NCI-H2081 treated with DMSO at 0.1 percent for 48 hours (cell line): ENCODE measurements at regions not wholly inside any gene's neighbourhood (a gene's known extent, or its start where the extent isn't known, plus 50 kb on each side); places are given as distances from the start of the nearest gene placed in this dataset.

ENCODE experiments used
- DNase-seq: peaks from one replicate; lab custom pipeline; 2025; lab: John Stamatoyannopoulos, UW

DNA sequence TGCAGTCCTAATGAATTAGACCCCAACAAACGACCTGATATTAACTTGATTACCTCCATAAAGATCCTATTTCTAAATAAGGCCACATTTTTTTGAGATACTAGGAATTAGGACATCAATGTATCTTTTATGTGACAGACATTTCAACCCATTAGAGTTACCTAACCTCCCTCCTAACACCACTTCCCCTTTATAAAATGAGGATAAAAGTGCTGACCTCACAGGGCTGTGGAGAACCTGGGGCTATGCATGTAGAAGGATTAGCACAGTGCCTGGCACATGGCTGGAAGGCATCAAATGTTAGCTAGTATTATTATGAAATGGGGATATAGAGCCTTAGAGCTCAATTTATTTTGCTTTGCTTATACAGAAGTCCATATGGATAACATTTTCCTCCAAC is 53.5 kb upstream of the LRRN1 start:
- no peak for DNase-seq

DNA sequence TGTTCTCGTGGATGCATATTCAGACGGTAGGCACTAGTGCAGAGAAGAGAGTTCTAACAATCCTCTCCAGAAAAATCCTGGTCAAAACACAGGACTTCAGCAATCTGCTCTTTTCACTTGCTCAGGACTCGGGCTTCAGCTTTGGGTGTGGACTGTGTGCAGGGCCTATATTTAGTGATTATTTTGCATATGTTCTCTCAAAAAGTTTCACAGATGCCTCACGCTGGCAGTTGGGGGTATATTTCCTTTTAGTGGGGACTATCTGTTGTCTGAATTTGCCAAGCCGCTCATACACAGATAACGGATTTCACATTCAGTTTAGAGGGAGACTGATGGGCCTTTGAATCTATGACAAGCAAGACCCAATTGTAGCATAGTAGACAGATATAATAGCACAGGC is 54.4 kb upstream of the LRRN1 start:
- no peak for DNase-seq

GRCh38 chr3:3743754-3744153 is 55.5 kb upstream of the LRRN1 start:
- no peak for DNase-seq

GRCh38 chr3:3740061-3740460 is 59.2 kb upstream of the LRRN1 start:
- no peak for DNase-seq

GRCh38 chr3:3739330-3740060 is 59.7 kb upstream of the LRRN1 start:
- no peak for DNase-seq

DNA sequence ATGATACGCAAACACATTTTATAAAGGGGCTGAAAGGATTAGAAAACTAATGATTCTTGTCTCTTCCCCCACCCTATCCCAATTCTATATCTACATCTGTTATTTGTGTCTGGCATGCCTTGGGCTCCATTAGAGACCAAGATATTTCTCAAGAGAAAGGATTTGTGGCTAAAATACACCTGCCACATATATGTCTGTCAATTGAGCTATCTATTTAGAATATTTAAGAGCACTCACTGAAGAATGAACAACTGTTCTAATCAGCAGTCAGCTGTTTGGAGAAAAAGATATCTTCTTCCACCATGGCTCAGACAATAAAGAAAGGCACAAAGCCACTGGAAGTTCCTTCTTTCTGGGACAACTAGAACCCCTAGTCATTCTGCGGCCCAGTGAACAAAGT is 61.7 kb upstream of the LRRN1 start:
- no peak for DNase-seq

DNA sequence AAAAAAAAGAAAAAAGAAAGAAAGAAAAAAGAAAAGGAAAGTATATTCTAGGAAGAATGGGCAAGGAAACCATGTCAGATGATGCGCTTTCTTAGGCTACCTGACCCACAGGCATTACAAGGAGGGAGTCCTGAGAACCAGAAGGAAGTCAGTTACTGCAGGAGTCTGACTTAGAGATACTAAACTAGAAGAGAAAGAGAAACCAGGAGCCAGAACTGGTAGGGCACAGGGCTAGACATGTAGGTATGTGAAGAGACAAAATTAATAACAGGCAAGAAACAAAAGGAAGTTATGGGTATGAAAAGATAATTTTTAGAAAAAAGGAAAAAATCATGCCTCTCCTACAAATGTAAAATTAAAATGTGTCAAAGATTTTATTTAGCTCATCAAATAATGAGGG is 63.3 kb upstream of the LRRN1 start:
- no peak for DNase-seq

GRCh38 chr3:3734881-3735280 is 64.3 kb upstream of the LRRN1 start:
- no peak for DNase-seq

DNA sequence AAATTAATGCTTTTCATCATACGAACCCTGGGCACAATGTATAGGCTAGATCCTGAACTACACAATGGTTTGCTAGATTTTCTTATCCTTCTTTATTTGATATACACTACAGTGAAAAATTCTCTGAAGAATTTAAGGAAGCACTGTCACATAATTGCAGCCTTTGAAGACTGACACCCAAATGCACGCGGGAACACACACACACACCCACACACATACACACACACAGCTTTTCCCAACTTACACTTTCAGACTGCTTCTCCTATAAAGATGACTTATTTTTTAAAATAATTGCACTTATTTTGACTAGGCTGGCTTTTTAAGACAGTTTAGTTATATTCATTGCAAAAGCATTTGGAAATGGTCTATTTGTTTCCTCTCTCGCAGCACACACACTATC is 70.0 kb upstream of the LRRN1 start:
- DNase-seq, result no peak

DNA sequence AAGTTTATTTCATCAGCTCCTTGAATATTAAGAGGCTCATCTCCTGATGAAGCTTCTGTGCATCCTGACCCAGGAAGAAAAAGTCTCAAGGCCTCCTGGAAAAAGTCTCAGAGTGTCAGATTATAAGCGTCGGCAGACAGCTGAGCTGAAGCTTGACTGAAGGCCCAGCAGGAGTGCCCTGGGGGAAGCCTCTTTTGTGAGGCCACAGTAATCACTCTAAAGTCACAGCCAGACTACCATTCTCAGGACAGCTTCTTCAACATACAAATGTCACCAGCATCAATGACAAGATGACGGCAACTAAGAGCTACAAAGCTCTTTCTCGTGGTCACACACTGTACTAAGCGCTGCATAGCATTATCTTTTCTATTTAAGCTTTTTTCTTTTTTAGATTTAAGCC is 72.7 kb upstream of the LRRN1 start:
- no peak for DNase-seq

DNA sequence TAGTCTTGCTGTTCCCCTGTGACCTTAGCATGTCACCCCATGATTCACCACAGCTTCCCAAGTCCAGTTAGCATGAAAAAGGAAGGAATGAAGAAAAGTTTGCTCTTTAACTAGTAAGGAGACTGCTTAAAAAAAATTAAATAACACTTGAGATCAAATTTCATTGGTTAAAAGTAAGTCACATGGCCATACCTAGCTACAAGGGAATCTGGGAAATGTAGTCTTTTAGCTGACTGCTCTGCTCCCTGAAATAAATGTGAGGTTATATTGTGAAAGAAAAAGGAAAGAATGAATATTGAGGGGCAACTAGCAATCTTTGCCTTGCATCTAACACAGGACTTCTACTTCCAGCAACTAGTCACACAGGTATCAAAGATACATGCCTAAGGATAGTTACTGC is 84.7 kb upstream of the LRRN1 start:
- no peak for DNase-seq

GRCh38 chr3:3712971-3713370 is 86.3 kb upstream of the LRRN1 start:
- no peak for DNase-seq

DNA sequence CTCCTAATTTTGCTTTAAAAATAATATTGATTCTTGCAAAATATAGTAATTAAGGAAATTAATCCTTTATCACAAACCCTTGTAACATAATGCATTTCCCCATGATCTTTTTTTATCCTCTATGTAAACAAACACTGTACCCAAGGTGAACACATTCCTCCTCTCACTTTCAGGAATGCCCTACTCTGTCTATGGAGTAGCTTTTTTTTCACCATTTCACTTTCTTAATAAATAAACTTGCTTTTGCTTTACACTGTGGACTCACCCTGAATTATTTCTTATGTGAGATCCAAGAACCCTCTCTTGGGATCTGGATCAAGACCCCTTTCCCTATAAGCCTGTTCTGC is 90.5 kb upstream of the LRRN1 start:
- DNase-seq, result no peak

DNA sequence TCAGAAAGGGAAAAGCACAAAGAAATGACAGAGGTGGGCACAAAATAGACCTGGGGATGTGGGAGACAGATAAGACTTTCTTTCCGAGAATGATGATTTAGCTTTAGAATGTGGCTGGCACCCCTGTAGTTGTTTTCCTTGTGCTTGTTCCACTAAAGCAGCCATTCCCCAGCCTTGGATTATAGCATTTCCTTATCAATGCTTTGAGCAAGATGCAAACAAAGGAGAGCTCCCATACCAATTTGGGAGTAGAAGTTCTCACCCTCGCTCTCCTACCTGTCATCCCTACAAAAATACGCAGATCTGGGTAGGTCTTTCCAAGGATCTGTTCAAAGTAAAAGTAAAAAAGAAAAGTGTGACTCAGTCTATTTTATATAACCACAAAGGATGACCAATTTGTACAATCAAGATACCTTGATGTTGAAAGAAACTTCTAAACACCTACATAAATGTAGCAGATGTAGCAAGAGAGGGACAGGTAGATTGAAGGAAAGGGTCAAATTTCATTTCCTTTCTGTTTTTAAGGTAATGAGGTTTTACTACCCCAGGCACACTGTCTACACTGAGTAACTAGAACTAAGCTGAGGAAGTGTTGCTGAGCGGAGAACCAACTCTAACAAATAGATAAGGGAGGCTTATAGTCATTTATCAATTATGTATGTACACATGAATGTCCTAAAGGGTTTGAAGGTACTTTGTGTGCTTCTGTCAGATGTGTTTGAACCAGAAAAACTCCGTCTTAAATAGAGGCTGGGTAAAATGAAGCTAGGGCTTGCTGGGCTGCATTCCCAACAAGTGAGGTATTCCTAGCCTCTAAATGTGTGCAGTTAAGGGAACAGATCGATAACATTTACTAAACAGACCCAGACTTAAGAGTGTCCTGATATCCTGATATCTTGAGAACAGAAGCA is 91.1 kb upstream of the LRRN1 start:
- no peak for DNase-seq

DNA sequence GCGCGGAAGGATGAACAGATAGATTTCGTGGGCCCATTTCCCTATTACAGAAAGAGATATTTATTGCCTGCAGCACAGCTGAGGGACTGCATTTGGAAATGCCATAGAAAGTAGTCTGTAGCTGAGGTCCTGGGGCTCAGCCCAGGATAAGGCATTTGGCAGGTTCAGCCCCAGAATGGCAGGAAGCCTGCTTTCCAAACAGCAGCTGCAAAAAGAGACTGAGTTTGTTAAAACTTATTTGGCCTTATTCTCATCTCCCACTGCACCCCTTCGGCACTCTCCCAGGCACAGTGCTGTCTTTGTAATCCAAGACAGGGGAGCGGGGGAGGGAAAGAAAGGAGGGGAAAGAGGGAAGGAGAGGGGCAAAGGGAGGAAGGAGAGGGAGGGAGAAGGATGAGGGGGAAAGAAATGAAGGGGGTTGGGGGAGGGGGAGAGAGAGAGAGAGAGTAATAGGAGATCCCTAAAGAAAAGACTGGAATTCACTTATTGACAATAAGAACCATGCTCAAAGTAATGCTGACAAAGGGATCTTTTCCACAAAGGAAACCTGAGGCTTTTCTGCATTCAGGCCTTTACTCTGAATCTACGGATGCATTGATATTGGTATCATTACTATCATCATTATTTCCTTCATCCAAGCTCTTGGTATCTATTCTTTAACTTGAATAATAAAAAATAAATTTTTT is 94.0 kb upstream of the LRRN1 start:
- DNase-seq, result no peak

DNA sequence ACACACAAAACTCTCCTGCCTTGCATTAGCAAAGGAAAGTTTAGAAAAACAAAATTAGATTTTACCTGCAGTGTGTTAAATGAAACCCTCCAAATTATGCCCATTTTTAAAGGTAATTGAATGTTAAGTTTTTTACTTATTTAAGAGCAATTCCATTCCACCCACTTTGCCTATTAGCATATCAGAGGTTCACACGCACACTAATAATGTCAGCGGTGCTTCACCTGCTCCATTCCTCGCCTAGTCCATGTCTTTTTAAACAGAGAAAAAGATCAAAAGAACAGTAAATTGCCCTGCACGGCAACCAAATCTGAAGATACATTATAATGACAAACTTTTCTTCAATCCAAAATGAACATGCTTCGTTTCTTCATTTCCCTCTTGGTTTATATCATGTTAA is 97.3 kb upstream of the LRRN1 start:
- no peak for DNase-seq

GRCh38 chr3:3699816-3700633 is 99.2 kb upstream of the LRRN1 start:
- peak; percentile 35 for DNase-seq

DNA sequence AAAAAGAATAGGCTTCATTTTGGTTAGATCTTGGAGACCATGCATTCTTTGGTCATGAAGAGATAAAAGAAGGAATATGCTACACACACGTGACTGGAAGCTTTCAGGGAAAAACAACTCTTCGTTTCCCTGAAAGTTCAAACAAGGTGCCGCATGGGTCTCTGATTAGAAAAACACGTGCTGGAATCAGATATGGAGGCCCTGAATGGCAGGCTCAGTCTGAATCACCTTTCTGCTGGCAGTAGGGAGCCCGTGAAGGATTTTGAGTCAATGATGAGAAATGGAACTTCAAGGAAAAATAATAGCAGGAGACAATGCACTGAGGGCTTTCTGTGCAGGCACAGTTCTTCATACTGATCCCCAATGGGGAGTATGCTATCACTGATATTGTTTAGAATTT is 99.8 kb upstream of the LRRN1 start:
- no peak for DNase-seq

- DNase-seq, result no peak
Measured at GRCh38 chr3:3696345-3696744, 102.9 kb upstream of the LRRN1 start.

- DNase-seq, result no peak
Measured at GRCh38 chr3:3693593-3693992, 105.6 kb upstream of the LRRN1 start.

DNA sequence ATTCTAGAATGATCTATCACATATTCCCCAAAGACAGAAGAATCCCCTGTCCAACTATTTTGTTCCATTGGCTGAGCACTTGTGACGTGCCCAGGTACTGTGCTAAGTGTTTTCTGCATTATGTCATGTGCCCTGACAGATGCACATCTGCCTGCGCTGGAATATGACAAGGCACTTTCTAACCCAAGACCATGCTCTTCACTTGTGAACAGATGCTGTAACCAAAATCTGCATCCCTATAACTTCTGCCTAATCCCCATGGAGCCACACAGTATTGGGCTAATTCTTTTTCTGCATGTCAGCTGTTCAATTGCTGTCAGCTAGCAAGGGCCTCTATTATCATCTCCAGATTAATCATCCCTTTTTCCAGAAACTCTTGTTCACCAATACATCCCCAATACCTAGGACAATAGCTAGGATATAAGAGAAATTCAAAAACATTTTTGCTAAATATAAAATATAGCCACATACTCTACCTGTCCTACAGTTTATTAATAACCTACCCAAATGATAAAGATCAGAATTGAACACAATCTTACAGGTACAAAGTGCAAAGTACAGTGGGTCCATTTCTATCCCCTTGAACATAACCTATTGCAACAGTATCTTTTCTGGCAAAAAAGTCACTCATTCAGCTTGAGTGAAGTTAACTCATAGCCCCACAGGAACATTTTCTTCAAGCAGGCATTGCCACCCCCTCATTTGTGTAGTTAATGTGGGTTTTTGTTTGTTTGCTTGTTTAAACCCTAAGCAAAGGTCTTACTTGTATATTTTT is 109.4 kb upstream of the LRRN1 start:
- no peak for DNase-seq
